ENCODE measurements at regions not wholly inside any gene's neighbourhood (a gene's known extent, or its start where the extent isn't known, plus 50 kb on each side); places are given as distances from the start of the nearest gene placed in this dataset.

GRCh38 chr14:42391146-42391834, 784.6 kb downstream of the LRFN5 start:
- ChIA-PET POLR2A (no interaction called here), CTCF (no interaction called here)
- no peak overlapping the region for H3K27ac ChIP-seq (ENCODE audit: extremely low read depth, low read depth, low read length)

GRCh38 chr14:42378880-42379279, 772.2 kb downstream of the LRFN5 start:
- H3K27ac ChIP-seq (ENCODE audit: extremely low read depth, low read depth, low read length), result no peak overlapping the region
- TF ChIP-seq ZNF112 (tag by site-specific recombination; IDR thresholded peaks at IDR 0.05) (no peak), ZNF639 (tag by site-specific recombination; IDR thresholded peaks at IDR 0.05) (no peak), ATF2 (tag by site-specific recombination; IDR thresholded peaks at IDR 0.05; ENCODE audit: low read depth) (no peak), ZEB2 (tag by site-specific recombination; IDR thresholded peaks at IDR 0.05) (no peak)
- H3K36me3 ChIP-seq (ENCODE audit: control insufficient read depth in 2 of 2, insufficient read depth in 1 of 2, low read length in 2 of 2), result no peaks in the 10 kb centered on the region
- POLR2A ChIA-PET, result no interaction called here
- H3K9me3 ChIP-seq (ENCODE audit: control insufficient read depth, insufficient read depth, low read depth, low read length), result no peaks in the 10 kb centered on the region
- no peaks in the 10 kb centered on the region for H3K4me1 ChIP-seq (ENCODE audit: control insufficient read depth, insufficient read depth, low read length)
- CTCF ChIA-PET, result no interaction called here
- H3K4me3 ChIP-seq (ENCODE audit: low read depth, low read length), result no peak overlapping the region

More at GRCh38 chr14:42391146-42391834, 784.6 kb downstream of the LRFN5 start:
- Histone ChIP-seq H3K9me3 (ENCODE audit: control insufficient read depth, insufficient read depth, low read depth, low read length) (no peaks in the 10 kb centered on the region), H3K36me3 (ENCODE audit: control insufficient read depth in 2 of 2, insufficient read depth in 1 of 2, low read length in 2 of 2) (no peaks in the 10 kb centered on the region), H3K4me1 (ENCODE audit: control insufficient read depth, insufficient read depth, low read length) (no peaks in the 10 kb centered on the region), H3K4me3 (ENCODE audit: low read depth, low read length) (no peak overlapping the region)
- TF ChIP-seq KLF1 (tag by site-specific recombination; IDR thresholded peaks at IDR 0.05) (no peak), HOXD13 (CRISPR knock-in tag; IDR thresholded peaks at IDR 0.05; ENCODE audit: borderline replicate concordance) (no peak), RBAK (tag by site-specific recombination; IDR thresholded peaks at IDR 0.05) (no peak), ZNF132 (tag by site-specific recombination; IDR thresholded peaks at IDR 0.05; ENCODE audit: borderline replicate concordance) (no peak), ZFP37 (tag by site-specific recombination; IDR thresholded peaks at IDR 0.05) (no peak), ZNF660 (tag by site-specific recombination; IDR thresholded peaks at IDR 0.05) (no peak), ZFP41 (tag by site-specific recombination; IDR thresholded peaks at IDR 0.05; ENCODE audit: borderline replicate concordance) (no peak), ZNF133 (tag by site-specific recombination; IDR thresholded peaks at IDR 0.05) (no peak), ZNF501 (tag by site-specific recombination; IDR thresholded peaks at IDR 0.05) (no peak), GLI4 (tag by site-specific recombination; IDR thresholded peaks at IDR 0.05) (no peak), ZNF639 (tag by site-specific recombination; IDR thresholded peaks at IDR 0.05) (no peak), ZNF704 (tag by site-specific recombination; IDR thresholded peaks at IDR 0.05) (no peak), ZNF121 (tag by site-specific recombination; IDR thresholded peaks at IDR 0.05) (no peak), ZNF175 (tag by site-specific recombination; IDR thresholded peaks at IDR 0.05) (no peak), ZNF23 (tag by site-specific recombination; IDR thresholded peaks at IDR 0.05; ENCODE audit: borderline replicate concordance) (no peak)

All from HEK293 (cell line).